ENCODE measurements at regions not wholly inside any gene's neighbourhood (a gene's known extent, or its start where the extent isn't known, plus 50 kb on each side); places are given as distances from the start of the nearest gene placed in this dataset.

GRCh38 chr7:33781796-33782195 lies 123.5 kb upstream of the BMPER start:
- 79 to 90% (median 80%) methylated on average over 3 of the region's 3 CpGs for WGBS, 3 donors
- DNase-seq, result no peak
- Histone ChIP-seq H3K27ac (ENCODE audit: low read depth in 1 of 3, low read length in 2 of 3) (no peak overlapping the region), H3K36me3 (ENCODE audit: control insufficient read depth in 3 of 3, insufficient read depth in 2 of 3, low read depth in 1 of 3, low read length in 3 of 3) (peaks cover 0 to 2% (median 0%) of the 10 kb centered on the region in 3 donors), H3K27me3 (ENCODE audit: control insufficient read depth in 3 of 3, insufficient read depth in 3 of 3, low read length in 3 of 3) (no peaks in the 10 kb centered on the region), H3K4me3 (ENCODE audit: low read depth in 1 of 3, low read length in 3 of 3) (no peak overlapping the region), H3K9me3 (ENCODE audit: control insufficient read depth in 2 of 2, insufficient read depth in 1 of 2, low read depth in 1 of 2, low read length in 1 of 2) (peaks cover 0 to 11% of the 10 kb centered on the region in 2 donors), H3K4me1 (ENCODE audit: control insufficient read depth in 3 of 3, insufficient read depth in 2 of 3, low read depth in 1 of 3, low read length in 2 of 3) (no peaks in the 10 kb centered on the region)
- no peak for FAIRE-seq

GRCh38 chr7:33784000-33784399 lies 121.3 kb upstream of the BMPER start:
- Histone ChIP-seq H3K27me3 (ENCODE audit: control insufficient read depth in 3 of 3, insufficient read depth in 3 of 3, low read length in 3 of 3) (no peaks in the 10 kb centered on the region), H3K4me3 (ENCODE audit: low read depth in 1 of 3, low read length in 3 of 3) (no peak overlapping the region), H3K36me3 (ENCODE audit: control insufficient read depth in 3 of 3, insufficient read depth in 2 of 3, low read depth in 1 of 3, low read length in 3 of 3) (peaks cover 0 to 2% (median 0%) of the 10 kb centered on the region in 3 donors), H3K4me1 (ENCODE audit: control insufficient read depth in 3 of 3, insufficient read depth in 2 of 3, low read depth in 1 of 3, low read length in 2 of 3) (no peaks in the 10 kb centered on the region), H3K9me3 (ENCODE audit: control insufficient read depth in 2 of 2, insufficient read depth in 1 of 2, low read depth in 1 of 2, low read length in 1 of 2) (peaks cover 0 to 11% of the 10 kb centered on the region in 2 donors), H3K27ac (ENCODE audit: low read depth in 1 of 3, low read length in 2 of 3) (no peak overlapping the region)
- no peak for DNase-seq
- FAIRE-seq, result no peak
- 91 to 97% (median 91%) methylated on average over 2 of the region's 2 CpGs for WGBS, 3 donors

GRCh38 chr7:33788531-33788930 lies 116.8 kb upstream of the BMPER start:
- H3K27ac ChIP-seq (ENCODE audit: low read depth in 1 of 3, low read length in 2 of 3), result no peak overlapping the region
- no peaks in the 10 kb centered on the region for H3K4me1 ChIP-seq (ENCODE audit: control insufficient read depth in 3 of 3, insufficient read depth in 2 of 3, low read depth in 1 of 3, low read length in 2 of 3)
- H3K4me3 ChIP-seq (ENCODE audit: low read depth in 1 of 3, low read length in 3 of 3), result no peak overlapping the region
- H3K27me3 ChIP-seq (ENCODE audit: control insufficient read depth in 3 of 3, insufficient read depth in 3 of 3, low read length in 3 of 3), result no peaks in the 10 kb centered on the region
- no peaks in the 10 kb centered on the region for H3K36me3 ChIP-seq (ENCODE audit: control insufficient read depth in 3 of 3, insufficient read depth in 2 of 3, low read depth in 1 of 3, low read length in 3 of 3)
- FAIRE-seq (no peak), DNase-seq (no peak)
- no peaks in the 10 kb centered on the region for H3K9me3 ChIP-seq (ENCODE audit: control insufficient read depth in 2 of 2, insufficient read depth in 1 of 2, low read depth in 1 of 2, low read length in 1 of 2)
- 81 to 95% (median 83%) methylated on average over 6 of the region's 6 CpGs for WGBS, 3 donors

- H3K9me3 ChIP-seq (ENCODE audit: control insufficient read depth in 2 of 2, insufficient read depth in 1 of 2, low read depth in 1 of 2, low read length in 1 of 2), result no peaks in the 10 kb centered on the region
- no peaks in the 10 kb centered on the region for H3K4me1 ChIP-seq (ENCODE audit: control insufficient read depth in 3 of 3, insufficient read depth in 2 of 3, low read depth in 1 of 3, low read length in 2 of 3)
- H3K27me3 ChIP-seq (ENCODE audit: control insufficient read depth in 3 of 3, insufficient read depth in 3 of 3, low read length in 3 of 3), result no peaks in the 10 kb centered on the region
- WGBS, 3 donors, result 59 to 74% (median 65%) methylated on average over 11 of the region's 11 CpGs
- H3K36me3 ChIP-seq (ENCODE audit: control insufficient read depth in 3 of 3, insufficient read depth in 2 of 3, low read depth in 1 of 3, low read length in 3 of 3), result no peaks in the 10 kb centered on the region
- no peak overlapping the region for H3K27ac ChIP-seq (ENCODE audit: low read depth in 1 of 3, low read length in 2 of 3)
- FAIRE-seq (no peak), DNase-seq (no peak)
- H3K4me3 ChIP-seq (ENCODE audit: low read depth in 1 of 3, low read length in 3 of 3), result no peak overlapping the region
These were observed 115.3 kb upstream of the BMPER start for GRCh38 chr7:33789871-33790630.

- WGBS, 3 donors, result 71 to 76% (median 72%) methylated on average over 5 of the region's 5 CpGs
- no peaks in the 10 kb centered on the region for H3K9me3 ChIP-seq (ENCODE audit: control insufficient read depth in 2 of 2, insufficient read depth in 1 of 2, low read depth in 1 of 2, low read length in 1 of 2)
- H3K36me3 ChIP-seq (ENCODE audit: control insufficient read depth in 3 of 3, insufficient read depth in 2 of 3, low read depth in 1 of 3, low read length in 3 of 3), result no peaks in the 10 kb centered on the region
- H3K4me1 ChIP-seq (ENCODE audit: control insufficient read depth in 3 of 3, insufficient read depth in 2 of 3, low read depth in 1 of 3, low read length in 2 of 3), result no peaks in the 10 kb centered on the region
- H3K27ac ChIP-seq (ENCODE audit: low read depth in 1 of 3, low read length in 2 of 3), result no peak overlapping the region
- DNase-seq (no peak), FAIRE-seq (no peak)
- no peak overlapping the region for H3K4me3 ChIP-seq (ENCODE audit: low read depth in 1 of 3, low read length in 3 of 3)
- no peaks in the 10 kb centered on the region for H3K27me3 ChIP-seq (ENCODE audit: control insufficient read depth in 3 of 3, insufficient read depth in 3 of 3, low read length in 3 of 3)
These were observed 114.6 kb upstream of the BMPER start for GRCh38 chr7:33790746-33791145.

GRCh38 chr7:33792041-33792440 lies 113.3 kb upstream of the BMPER start:
- Histone ChIP-seq H3K4me1 (ENCODE audit: control insufficient read depth in 3 of 3, insufficient read depth in 2 of 3, low read depth in 1 of 3, low read length in 2 of 3) (no peaks in the 10 kb centered on the region), H3K4me3 (ENCODE audit: low read depth in 1 of 3, low read length in 3 of 3) (no peak overlapping the region), H3K27ac (ENCODE audit: low read depth in 1 of 3, low read length in 2 of 3) (no peak overlapping the region), H3K36me3 (ENCODE audit: control insufficient read depth in 3 of 3, insufficient read depth in 2 of 3, low read depth in 1 of 3, low read length in 3 of 3) (no peaks in the 10 kb centered on the region), H3K27me3 (ENCODE audit: control insufficient read depth in 3 of 3, insufficient read depth in 3 of 3, low read length in 3 of 3) (no peaks in the 10 kb centered on the region), H3K9me3 (ENCODE audit: control insufficient read depth in 2 of 2, insufficient read depth in 1 of 2, low read depth in 1 of 2, low read length in 1 of 2) (no peaks in the 10 kb centered on the region)
- 87 to 97% (median 93%) methylated on average over 2 of the region's 2 CpGs for WGBS, 3 donors
- FAIRE-seq, result no peak
- DNase-seq, result no peak

- Histone ChIP-seq H3K27me3 (ENCODE audit: control insufficient read depth in 3 of 3, insufficient read depth in 3 of 3, low read length in 3 of 3) (no peaks in the 10 kb centered on the region), H3K36me3 (ENCODE audit: control insufficient read depth in 3 of 3, insufficient read depth in 2 of 3, low read depth in 1 of 3, low read length in 3 of 3) (no peaks in the 10 kb centered on the region), H3K27ac (ENCODE audit: low read depth in 1 of 3, low read length in 2 of 3) (no peak overlapping the region), H3K4me3 (ENCODE audit: low read depth in 1 of 3, low read length in 3 of 3) (no peak overlapping the region), H3K4me1 (ENCODE audit: control insufficient read depth in 3 of 3, insufficient read depth in 2 of 3, low read depth in 1 of 3, low read length in 2 of 3) (no peaks in the 10 kb centered on the region), H3K9me3 (ENCODE audit: control insufficient read depth in 2 of 2, insufficient read depth in 1 of 2, low read depth in 1 of 2, low read length in 1 of 2) (peaks cover 0 to under 1% of the 10 kb centered on the region in 2 donors)
- no peak for DNase-seq
- FAIRE-seq, result no peak
- 89 to 98% (median 92%) methylated on average over 4 of the region's 4 CpGs for WGBS, 3 donors
These were observed 112.7 kb upstream of the BMPER start for GRCh38 chr7:33792547-33793105.

- H3K27ac ChIP-seq (ENCODE audit: low read depth in 1 of 3, low read length in 2 of 3), result no peak overlapping the region
- no peak overlapping the region for H3K4me3 ChIP-seq (ENCODE audit: low read depth in 1 of 3, low read length in 3 of 3)
- WGBS, 3 donors, result 90 to 92% (median 90%) methylated on average over 2 of the region's 2 CpGs
- FAIRE-seq (no peak), DNase-seq (no peak)
- H3K27me3 ChIP-seq (ENCODE audit: control insufficient read depth in 3 of 3, insufficient read depth in 3 of 3, low read length in 3 of 3), result no peaks in the 10 kb centered on the region
- no peaks in the 10 kb centered on the region for H3K36me3 ChIP-seq (ENCODE audit: control insufficient read depth in 3 of 3, insufficient read depth in 2 of 3, low read depth in 1 of 3, low read length in 3 of 3)
- H3K4me1 ChIP-seq (ENCODE audit: control insufficient read depth in 3 of 3, insufficient read depth in 2 of 3, low read depth in 1 of 3, low read length in 2 of 3), result no peaks in the 10 kb centered on the region
- H3K9me3 ChIP-seq (ENCODE audit: control insufficient read depth in 2 of 2, insufficient read depth in 1 of 2, low read depth in 1 of 2, low read length in 1 of 2), result peaks cover 0 to 3% of the 10 kb centered on the region in 2 donors
These were observed 111.7 kb upstream of the BMPER start for GRCh38 chr7:33793616-33794015.
